Panc1 (cell line): ENCODE measurements at regions not wholly inside any gene's neighbourhood (a gene's known extent, or its start where the extent isn't known, plus 50 kb on each side); places are given as distances from the start of the nearest gene placed in this dataset.

Source experiments
- ATAC-seq: fragments of 200-7000 bp; cut with Tn5 transposase; 2 replicates; pipeline ENCODE4 v1.9.1; 2020; ENCODE audit warnings: mild to moderate bottlenecking, moderate library complexity
- BruUV-seq: library from RNA; stranded (reverse); fragments of 400-500 nt; replicated peaks from 2 replicates; lab custom pipeline; 2021; lab: Mats Ljungman, UMichigan
- CTCF ChIA-PET: fragments of 300-600 bp; sonication (Branson Sonifier 250); formaldehyde crosslinking; loops from one replicate; lab custom pipeline; 2022; ENCODE audit warnings: antibody characterized with exemption; lab: Charles Lee
- POLR2A ChIA-PET: fragments of 300-600 bp; sonication (Branson Sonifier 250); formaldehyde crosslinking; loops from one replicate; lab custom pipeline; 2022; ENCODE audit warnings: antibody characterized with exemption; lab: Charles Lee
- DNase-seq: peaks from one replicate; pipeline ENCODE4 v3.0.0-alpha.2; 2010; ENCODE audit warnings: low read depth, low spot score
- H3K27ac ChIP-seq: 2 replicates; pipeline ENCODE4 v1.5.1; 2011; ENCODE audit warnings: mild to moderate bottlenecking, low read length, inconsistent platforms
- H3K27me3 ChIP-seq: fragments of 200-500 bp; sonication (Bioruptor generic); 2 replicates; pipeline ENCODE4 v1.6.0; 2014; ENCODE audit warnings: low read length, inconsistent platforms; ENCODE audit not compliant: control insufficient read depth, insufficient read depth
- H3K36me3 ChIP-seq: fragments of 200-500 bp; sonication (Bioruptor generic); 2 replicates; pipeline ENCODE4 v1.5.1; 2014; ENCODE audit warnings: inconsistent platforms, mild to moderate bottlenecking, low read length, moderate library complexity; ENCODE audit not compliant: control insufficient read depth, insufficient read depth
- H3K4me1 ChIP-seq: 2 replicates; pipeline ENCODE4 v1.5.1; 2011; ENCODE audit warnings: inconsistent platforms, mild to moderate bottlenecking, low read length, moderate library complexity; ENCODE audit not compliant: control insufficient read depth, insufficient read depth
- H3K4me3 ChIP-seq, 2 experiments: 2 replicates each; pipeline ENCODE4 v1.5.1; 2011 to 2012; ENCODE audit warnings: low read depth in 2 of 2, low read length in 2 of 2, mild to moderate bottlenecking in 2 of 2, inconsistent platforms in 1 of 2, moderate library complexity in 1 of 2
- H3K9me3 ChIP-seq: fragments of 200-500 bp; sonication (Bioruptor generic); 2 replicates; pipeline ENCODE4 v1.5.1; 2014; ENCODE audit warnings: low read depth, mild to moderate bottlenecking, inconsistent platforms, low read length, moderate library complexity; ENCODE audit not compliant: control insufficient read depth, insufficient read depth
- CTCF ChIP-seq: fragments of 450-650 bp; IDR thresholded peaks from 2 replicates; pipeline ENCODE4 v1.5.1; 2017; ENCODE audit warnings: mild to moderate bottlenecking
- POLR2AphosphoS5 ChIP-seq: IDR thresholded peaks from 2 replicates; pipeline ENCODE4 v1.6.1; 2012; ENCODE audit warnings: mild to moderate bottlenecking, low read depth, low read length, moderate library complexity
- REST ChIP-seq, 2 experiments: IDR thresholded peaks; 2 replicates each; pipeline ENCODE4 v1.6.1; 2011 to 2012; ENCODE audit warnings: low read depth in 2 of 2, control low read depth in 1 of 2, low read length in 1 of 2, mild to moderate bottlenecking in 1 of 2, moderate library complexity in 1 of 2; ENCODE audit not compliant: insufficient read depth in 1 of 2
- SIN3A ChIP-seq: IDR thresholded peaks from 2 replicates; pipeline ENCODE4 v1.6.1; 2012; ENCODE audit warnings: low read depth, mild to moderate bottlenecking, low read length, moderate library complexity, borderline replicate concordance; ENCODE audit not compliant: insufficient read depth
- TCF7L2 ChIP-seq: IDR thresholded peaks from 2 replicates; pipeline ENCODE4 v1.6.1; 2011; ENCODE audit warnings: mild to moderate bottlenecking, low read depth, low read length, inconsistent platforms
- in situ Hi-C: cut with HindIII; loops from 2 replicates; pipeline ENCODE4 v1.10.0; 2016; ENCODE audit warnings: low sequenced_read_pairs, low pct_unique_long_range_greater_than_20kb
- intact Hi-C: fragments of 100-400 bp; cut with micrococcal nuclease; formaldehyde crosslinking; loops from one replicate; pipeline ENCODE4 v1.10.0; 2022; ENCODE audit not compliant: unreplicated experiment

DNA sequence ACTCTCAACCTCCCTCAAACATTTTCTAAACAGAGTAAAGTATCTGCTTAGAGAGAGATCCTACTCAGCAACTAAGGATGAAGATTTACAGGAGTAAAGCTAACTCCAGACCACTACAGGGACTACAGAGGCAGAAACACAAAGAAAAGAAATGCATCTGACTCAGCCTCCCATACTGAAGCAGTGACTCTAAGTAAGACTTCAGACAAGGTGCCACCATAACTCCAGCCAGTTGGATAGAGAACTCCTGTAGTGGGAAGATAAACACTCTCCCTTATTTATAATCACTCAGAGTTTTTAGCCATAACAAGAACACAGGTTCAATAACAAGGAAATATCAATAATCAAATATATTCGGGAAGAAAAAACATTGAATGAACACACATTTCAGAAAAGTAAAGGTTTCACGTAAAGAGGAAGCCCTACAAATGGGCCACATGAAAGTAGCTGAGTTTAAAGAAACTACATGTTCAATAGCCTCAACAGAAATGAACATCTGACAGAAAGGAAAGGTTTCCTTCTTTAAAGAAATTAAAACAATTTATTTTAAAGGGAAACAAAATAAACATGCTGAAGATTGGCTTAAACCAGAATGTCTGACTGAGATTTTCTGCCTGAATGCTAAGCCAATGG lies 519.9 kb downstream of the KCNJ3 start:
- TF ChIP-seq POLR2AphosphoS5 = no peak
- TF ChIP-seq TCF7L2 = no peak
- TF ChIP-seq SIN3A = no peak
- TF ChIP-seq CTCF = no peak
- no peak for TF ChIP-seq REST (IDR thresholded peaks at IDR 0.05; ENCODE audit: insufficient read depth in 1 of 2, low read depth in 2 of 2, low read length in 1 of 2)
- H3K27me3 ChIP-seq = no peaks in the 10 kb centered on the region
- no peaks in the 10 kb centered on the region for H3K36me3 ChIP-seq
- DNase-seq (no peak), ATAC-seq (no peak)
- CTCF ChIA-PET = no interaction called here
- no peaks in the 10 kb centered on the region for H3K9me3 ChIP-seq
- intact Hi-C loops (no loop called here), in situ Hi-C loops (no loop called here)
- no peaks in the 10 kb centered on the region for H3K4me1 ChIP-seq
- POLR2A ChIA-PET = no interaction called here
- no TSS peak for BruUV-seq
- H3K27ac ChIP-seq = no peak overlapping the region
- H3K4me3 ChIP-seq = no peak overlapping the region

GRCh38 chr2:155215037-155215707 lies 516.7 kb downstream of the KCNJ3 start:
- H3K27ac ChIP-seq = no peak overlapping the region
- in situ Hi-C loops = no loop called here
- no peaks in the 10 kb centered on the region for H3K36me3 ChIP-seq
- ChIA-PET CTCF (no interaction called here), POLR2A (no interaction called here)
- no peak overlapping the region for H3K4me3 ChIP-seq
- intact Hi-C loops = no loop called here
- ATAC-seq (no peak), DNase-seq (no peak)
- no peaks in the 10 kb centered on the region for H3K27me3 ChIP-seq
- H3K4me1 ChIP-seq = no peaks in the 10 kb centered on the region
- no TSS peak for BruUV-seq
- H3K9me3 ChIP-seq = no peaks in the 10 kb centered on the region
- TF ChIP-seq SIN3A (no peak), POLR2AphosphoS5 (no peak), REST (IDR thresholded peaks at IDR 0.05; ENCODE audit: insufficient read depth in 1 of 2, low read depth in 2 of 2, low read length in 1 of 2) (no peak), TCF7L2 (no peak), CTCF (no peak)
